Coronary artery (tissue), 2 donors: ENCODE measurements at regions not wholly inside any gene's neighbourhood (a gene's known extent, or its start where the extent isn't known, plus 50 kb on each side); places are given as distances from the start of the nearest gene placed in this dataset.
"Not testable (repeated sequence)": the region's sequence is repeated elsewhere in the genome, so short reads cannot be mapped to it uniquely, and the experiment has no call there.

ENCODE experiments used
- DNase-seq: peaks from one replicate; pipeline ENCODE4 v3.0.0-alpha.2; 2017; ENCODE audit warnings: low spot score
- H3K27ac ChIP-seq, 2 donors: fragments of 200-600 bp; sonication (generic); one replicate each; pipeline ENCODE4 v1.5.1; 2016 to 2019
- H3K4me3 ChIP-seq: fragments of 200-600 bp; sonication (generic); 2 replicates; pipeline ENCODE4 v1.5.1; 2016; ENCODE audit warnings: mild to moderate bottlenecking, moderate library complexity
- TF ChIP-seq, protein P1 (sequence below): fragments of 200-600 bp; sonication (generic); IDR thresholded peaks from one replicate; pipeline ENCODE4 v1.5.1; 2019; ENCODE audit warnings: antibody characterized with exemption

- TF ChIP-seq, protein P1, sequence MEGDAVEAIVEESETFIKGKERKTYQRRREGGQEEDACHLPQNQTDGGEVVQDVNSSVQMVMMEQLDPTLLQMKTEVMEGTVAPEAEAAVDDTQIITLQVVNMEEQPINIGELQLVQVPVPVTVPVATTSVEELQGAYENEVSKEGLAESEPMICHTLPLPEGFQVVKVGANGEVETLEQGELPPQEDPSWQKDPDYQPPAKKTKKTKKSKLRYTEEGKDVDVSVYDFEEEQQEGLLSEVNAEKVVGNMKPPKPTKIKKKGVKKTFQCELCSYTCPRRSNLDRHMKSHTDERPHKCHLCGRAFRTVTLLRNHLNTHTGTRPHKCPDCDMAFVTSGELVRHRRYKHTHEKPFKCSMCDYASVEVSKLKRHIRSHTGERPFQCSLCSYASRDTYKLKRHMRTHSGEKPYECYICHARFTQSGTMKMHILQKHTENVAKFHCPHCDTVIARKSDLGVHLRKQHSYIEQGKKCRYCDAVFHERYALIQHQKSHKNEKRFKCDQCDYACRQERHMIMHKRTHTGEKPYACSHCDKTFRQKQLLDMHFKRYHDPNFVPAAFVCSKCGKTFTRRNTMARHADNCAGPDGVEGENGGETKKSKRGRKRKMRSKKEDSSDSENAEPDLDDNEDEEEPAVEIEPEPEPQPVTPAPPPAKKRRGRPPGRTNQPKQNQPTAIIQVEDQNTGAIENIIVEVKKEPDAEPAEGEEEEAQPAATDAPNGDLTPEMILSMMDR: no peak
- Histone ChIP-seq H3K27ac (no peak overlapping the region), H3K4me3 (no peak overlapping the region)
- DNase-seq: no peak
These were observed 189.7 kb upstream of the NOX3 start for GRCh38 chr6:155645325-155645724.

DNA sequence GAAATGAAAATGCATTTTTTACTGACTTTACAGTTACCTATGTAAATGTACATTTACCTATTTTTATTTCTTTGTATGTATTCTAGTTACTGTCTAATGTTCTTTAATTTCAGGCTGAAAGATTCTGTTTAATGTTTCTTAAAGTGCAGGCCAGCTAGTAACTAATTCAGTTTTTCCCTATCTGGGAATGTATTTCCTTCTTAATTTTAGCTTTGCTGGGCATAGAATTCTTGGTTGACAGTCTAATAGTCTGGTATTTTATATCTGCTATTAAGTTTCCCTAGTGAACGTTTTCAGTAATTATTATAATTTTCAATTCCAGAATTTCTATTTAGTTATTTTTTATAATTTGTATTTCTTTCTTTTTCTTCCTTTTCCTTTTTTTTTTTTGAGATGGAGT lies 186.0 kb upstream of the NOX3 start:
- Histone ChIP-seq H3K27ac (no peak overlapping the region), H3K4me3 (no peak overlapping the region)
- TF ChIP-seq, protein P1: no peak
- no peak for DNase-seq

DNA sequence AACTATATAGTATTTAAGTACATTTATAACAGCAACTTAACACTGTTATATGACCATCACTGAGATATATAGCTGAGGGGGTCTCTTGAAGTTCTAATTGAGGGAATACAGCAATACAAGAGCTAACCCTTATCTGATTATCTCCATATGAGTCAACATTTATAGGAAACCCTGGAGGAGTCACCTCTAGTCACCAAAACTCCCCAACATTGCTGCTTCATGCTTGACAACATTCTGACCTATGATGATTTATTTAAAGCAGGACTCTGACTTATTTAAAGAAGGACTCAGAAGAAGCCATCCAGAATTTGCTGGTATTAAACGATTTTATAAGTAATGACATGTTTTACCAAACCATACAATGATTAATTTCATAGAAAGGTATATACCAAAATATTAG lies 182.6 kb upstream of the NOX3 start:
- no peak overlapping the region for H3K27ac ChIP-seq
- no peak for DNase-seq
- H3K4me3 ChIP-seq: no peak overlapping the region
- TF ChIP-seq, protein P1: no peak

GRCh38 chr6:155635416-155635815 lies 179.8 kb upstream of the NOX3 start:
- no peak for DNase-seq
- TF ChIP-seq, protein P1: no peak
- Histone ChIP-seq H3K4me3 (no peak overlapping the region), H3K27ac (no peak overlapping the region)

DNA sequence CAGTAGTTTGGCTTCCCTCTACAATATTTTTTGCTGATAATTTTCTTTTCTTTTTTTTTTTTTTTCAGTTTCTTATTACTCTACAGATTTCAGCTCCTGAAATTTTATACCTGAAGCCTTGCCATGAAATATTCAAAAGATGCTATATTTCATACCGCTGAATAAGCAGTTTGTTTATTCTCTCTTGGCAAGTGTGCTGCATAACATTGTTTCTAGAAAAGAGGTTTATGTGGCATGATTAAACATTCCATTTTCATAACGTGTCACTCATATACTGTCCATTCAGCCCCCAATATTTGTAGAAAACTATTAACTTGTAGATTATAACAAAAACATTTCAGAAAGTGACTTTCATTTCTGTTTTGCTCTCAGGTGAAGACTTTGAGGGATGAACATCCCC lies 174.4 kb upstream of the NOX3 start:
- no peak overlapping the region for H3K27ac ChIP-seq
- TF ChIP-seq, protein P1: no peak

DNA sequence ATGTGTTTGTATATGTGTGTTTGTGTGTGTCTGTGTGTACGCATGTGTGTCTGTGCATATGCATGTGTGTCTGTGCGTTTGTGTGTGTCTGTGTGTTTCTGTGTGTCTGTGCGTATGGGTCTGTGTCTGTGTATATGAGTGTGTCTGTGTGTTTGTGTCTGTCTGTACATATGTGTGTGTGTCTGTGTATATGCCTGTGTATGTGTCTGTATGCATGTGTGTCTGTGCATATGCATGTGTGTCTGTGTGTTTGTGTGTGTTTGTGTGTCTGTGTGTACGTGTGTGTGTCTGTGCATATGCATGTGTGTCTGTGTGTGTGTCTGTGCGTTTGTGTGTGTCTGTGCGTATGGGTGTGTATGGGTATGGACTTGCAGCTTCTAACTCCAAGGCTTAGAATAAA lies 174.0 kb upstream of the NOX3 start:
- TF ChIP-seq, protein P1: no peak
- H3K4me3 ChIP-seq: no peak overlapping the region
- DNase-seq: no peak

More for the DNA sequence above, 174.4 kb upstream of the NOX3 start:
- no peak for DNase-seq
- no peak overlapping the region for H3K4me3 ChIP-seq

DNA sequence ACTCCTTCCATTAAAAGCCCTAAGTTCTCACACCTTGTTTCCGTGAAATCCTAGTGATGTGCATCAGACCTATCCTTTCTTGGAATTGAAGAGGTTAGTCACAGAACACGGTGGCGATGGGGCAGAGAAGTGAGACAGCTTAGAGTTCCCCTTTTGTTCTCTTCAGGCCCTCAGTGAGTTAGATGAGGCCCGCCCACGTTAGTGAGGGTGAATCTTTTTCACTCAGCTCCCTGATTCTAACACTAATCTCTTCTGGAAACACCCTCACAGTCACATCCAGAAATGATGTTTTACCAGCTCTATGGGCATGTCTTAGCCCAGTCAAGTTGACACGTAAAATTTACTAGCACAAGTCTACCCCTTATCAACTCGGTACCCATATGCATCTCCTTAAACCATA lies 172.7 kb upstream of the NOX3 start:
- Histone ChIP-seq H3K27ac (no peak overlapping the region), H3K4me3 (no peak overlapping the region)
- DNase-seq: no peak
- TF ChIP-seq, protein P1: no peak

More for the DNA sequence above, 174.0 kb upstream of the NOX3 start:
- H3K27ac ChIP-seq: no peak overlapping the region

- not testable (repeated sequence) for H3K27ac ChIP-seq, H3K4me3 ChIP-seq, DNase-seq
These were observed 172.1 kb upstream of the NOX3 start for GRCh38 chr6:155627722-155628212.
